ENCODE measurements at regions not wholly inside any gene's neighbourhood (a gene's known extent, or its start where the extent isn't known, plus 50 kb on each side); places are given as distances from the start of the nearest gene placed in this dataset.

- no TSS peak for BruUV-seq (replicated peaks)
- POLR2A ChIA-PET = no interaction called here
- no peak overlapping the region for H3K4me3 ChIP-seq (replicated peaks in 1 of 3; ENCODE audit: insufficient read depth in 1 of 3, low read depth in 1 of 3, low read length in 3 of 3)
- no peak for DNase-seq (ENCODE audit: low read depth, low spot score)
- H2AFZ ChIP-seq (ENCODE audit: low read depth, low read length) = no peak overlapping the region
- no peaks in the 10 kb centered on the region for H4K20me1 ChIP-seq (replicated peaks; ENCODE audit: control insufficient read depth, extremely low read depth, insufficient read depth, low read length)
- dilution Hi-C loops (cut with MboI; ENCODE audit: extremely low pct_ligation_motif_present, low sequenced_read_pairs) (no loop called here), intact Hi-C loops (cut with micrococcal nuclease) (no loop called here)
- H3K4me1 ChIP-seq (ENCODE audit: control insufficient read depth, extremely low read depth, insufficient read depth, low read length) = no peaks in the 10 kb centered on the region
- no peak overlapping the region for H3K4me2 ChIP-seq (ENCODE audit: insufficient read depth, low read length)
- FAIRE-seq = no peak
- no peak for TF ChIP-seq EZH2 (IDR thresholded peaks at IDR 0.05; ENCODE audit: borderline replicate concordance, low read depth, low read length, severe bottlenecking)
- no peak for TF ChIP-seq FOS (IDR thresholded peaks at IDR 0.05; ENCODE audit: borderline replicate concordance, insufficient read depth, low read length)
- no peak for TF ChIP-seq POLR2A (IDR thresholded peaks at IDR 0.05; ENCODE audit: low read depth, low read length)
- TF ChIP-seq GATA2 (IDR thresholded peaks at IDR 0.05; ENCODE audit: insufficient read depth, insufficient read length, low read depth, low read length) = no peak
- TF ChIP-seq MAX (IDR thresholded peaks at IDR 0.05; ENCODE audit: insufficient read depth, insufficient read length) = no peak
- no peak for TF ChIP-seq MYC (IDR thresholded peaks at IDR 0.05; ENCODE audit: low read depth, low read length)
- CTCF ChIA-PET = no interaction called here
- no peaks in the 10 kb centered on the region for H3K79me2 ChIP-seq (ENCODE audit: control insufficient read depth, insufficient read depth, low read length)
- peaks cover 2% of the 10 kb centered on the region for H3K9me3 ChIP-seq (replicated peaks; ENCODE audit: control insufficient read depth, insufficient read depth, low read length)
- no peak overlapping the region for H3K9ac ChIP-seq (replicated peaks; ENCODE audit: extremely low read depth, insufficient read depth, low read length)
- H3K27me3 ChIP-seq (ENCODE audit: control insufficient read depth in 2 of 2, insufficient read depth in 2 of 2, low read length in 2 of 2) = no peaks in the 10 kb centered on the region
- no peaks in the 10 kb centered on the region for H3K36me3 ChIP-seq (ENCODE audit: control insufficient read depth in 2 of 2, extremely low read depth in 1 of 2, insufficient read depth in 2 of 2, low read length in 2 of 2)
- no peaks in the 10 kb centered on the region for H3K9me1 ChIP-seq (replicated peaks; ENCODE audit: control insufficient read depth, extremely low read depth, insufficient read depth, low read length)
- H3K27ac ChIP-seq (ENCODE audit: insufficient read depth, low read depth, low read length) = no peak overlapping the region
These were observed 1268.7 kb downstream of the SI start for GRCh38 chr3:163809540-163809993.

- FAIRE-seq (no peak), DNase-seq (ENCODE audit: low read depth, low spot score) (no peak)
- ChIA-PET CTCF (no interaction called here), POLR2A (no interaction called here)
- no peak overlapping the region for H3K9ac ChIP-seq (replicated peaks; ENCODE audit: extremely low read depth, insufficient read depth, low read length)
- BruUV-seq (replicated peaks) = no TSS peak
- H3K27ac ChIP-seq (ENCODE audit: insufficient read depth, low read depth, low read length) = no peak overlapping the region
- no peaks in the 10 kb centered on the region for H4K20me1 ChIP-seq (replicated peaks; ENCODE audit: control insufficient read depth, extremely low read depth, insufficient read depth, low read length)
- H3K36me3 ChIP-seq (ENCODE audit: control insufficient read depth in 2 of 2, extremely low read depth in 1 of 2, insufficient read depth in 2 of 2, low read length in 2 of 2) = no peaks in the 10 kb centered on the region
- H3K79me2 ChIP-seq (ENCODE audit: control insufficient read depth, insufficient read depth, low read length) = no peaks in the 10 kb centered on the region
- H3K9me1 ChIP-seq (replicated peaks; ENCODE audit: control insufficient read depth, extremely low read depth, insufficient read depth, low read length) = no peaks in the 10 kb centered on the region
- no peak overlapping the region for H3K4me2 ChIP-seq (ENCODE audit: insufficient read depth, low read length)
- no peaks in the 10 kb centered on the region for H3K4me1 ChIP-seq (ENCODE audit: control insufficient read depth, extremely low read depth, insufficient read depth, low read length)
- no peak overlapping the region for H2AFZ ChIP-seq (ENCODE audit: low read depth, low read length)
- intact Hi-C loops (cut with micrococcal nuclease) (no loop called here), dilution Hi-C loops (cut with MboI; ENCODE audit: extremely low pct_ligation_motif_present, low sequenced_read_pairs) (no loop called here)
- H3K9me3 ChIP-seq (replicated peaks; ENCODE audit: control insufficient read depth, insufficient read depth, low read length) = peaks cover 6% of the 10 kb centered on the region
- H3K27me3 ChIP-seq (ENCODE audit: control insufficient read depth in 2 of 2, insufficient read depth in 2 of 2, low read length in 2 of 2) = no peaks in the 10 kb centered on the region
- TF ChIP-seq POLR2AphosphoS5 (IDR thresholded peaks at IDR 0.05; ENCODE audit: insufficient read depth, low read depth, low read length) (no peak), JUN (IDR thresholded peaks at IDR 0.05; ENCODE audit: borderline replicate concordance, insufficient read depth, insufficient read length, low read depth) (no peak), FOS (IDR thresholded peaks at IDR 0.05; ENCODE audit: borderline replicate concordance, insufficient read depth, low read length) (no peak), CTCF (IDR thresholded peaks at IDR 0.05; ENCODE audit: extremely low read depth in 1 of 2, insufficient read depth in 1 of 2, low read depth in 1 of 2, low read length in 2 of 2) (no peak), GATA2 (IDR thresholded peaks at IDR 0.05; ENCODE audit: insufficient read depth, insufficient read length, low read depth, low read length) (no peak), POLR2A (IDR thresholded peaks at IDR 0.05; ENCODE audit: low read depth, low read length) (no peak), MYC (IDR thresholded peaks at IDR 0.05; ENCODE audit: low read depth, low read length) (no peak), MAX (IDR thresholded peaks at IDR 0.05; ENCODE audit: insufficient read depth, insufficient read length) (no peak), EZH2 (IDR thresholded peaks at IDR 0.05; ENCODE audit: borderline replicate concordance, low read depth, low read length, severe bottlenecking) (no peak)
- H3K4me3 ChIP-seq (replicated peaks in 1 of 3; ENCODE audit: insufficient read depth in 1 of 3, low read depth in 1 of 3, low read length in 3 of 3) = no peak overlapping the region
These were observed 1291.9 kb downstream of the SI start for GRCh38 chr3:163786416-163786815.

All from endothelial cell of umbilical vein (primary cell).